ENCODE measurements at regions not wholly inside any gene's neighbourhood (a gene's known extent, or its start where the extent isn't known, plus 50 kb on each side); places are given as distances from the start of the nearest gene placed in this dataset.

GRCh38 chr5:133819977-133820471 is 148.4 kb downstream of the C5orf15 start:
- POLR2A ChIA-PET, result no interaction called here
- CTCF ChIA-PET, result interaction anchor here (1.3 to 1.9 kb wide), 3 partner anchors 9 to 65 kb away, joined by 3 to 6 read pairs (median 3); no protein-coding TSS in a partner anchor
- TF ChIP-seq CTCF (IDR thresholded peaks at IDR 0.05; ENCODE audit: control extremely low read depth, extremely low read depth, low read depth, missing control alignments), result no peak
- DNase-seq (ENCODE audit: extremely low spot score), result no peak

- TF ChIP-seq CTCF (IDR thresholded peaks at IDR 0.05; ENCODE audit: control extremely low read depth, extremely low read depth, low read depth, missing control alignments), result no peak
- ChIA-PET POLR2A (no interaction called here), CTCF (interaction anchor here (1.3 kb wide), 1 partner anchor 25 kb away, joined by 4 read pairs; no protein-coding TSS in a partner anchor)
- DNase-seq (ENCODE audit: extremely low spot score), result no peak
These were observed 149.4 kb downstream of the C5orf15 start for GRCh38 chr5:133818869-133819600.

- DNase-seq (ENCODE audit: extremely low spot score), result no peak
- ChIA-PET CTCF (interaction anchor here (1.3 kb wide), 1 partner anchor 24 kb away, joined by 4 read pairs; no protein-coding TSS in a partner anchor), POLR2A (no interaction called here)
- TF ChIP-seq CTCF (IDR thresholded peaks at IDR 0.05; ENCODE audit: control extremely low read depth, extremely low read depth, low read depth, missing control alignments), result no peak
These were observed 150.4 kb downstream of the C5orf15 start for GRCh38 chr5:133818031-133818431.

- DNase-seq (ENCODE audit: extremely low spot score), result no peak
- POLR2A ChIA-PET, result no interaction called here
- TF ChIP-seq CTCF (IDR thresholded peaks at IDR 0.05; ENCODE audit: control extremely low read depth, extremely low read depth, low read depth, missing control alignments), result no peak
- CTCF ChIA-PET, result interaction anchor here (1.4 kb wide), 1 partner anchor 52 kb away, joined by 5 read pairs; no protein-coding TSS in a partner anchor
These were observed 151.0 kb downstream of the C5orf15 start for GRCh38 chr5:133817456-133817855.

GRCh38 chr5:133816791-133817190 is 151.6 kb downstream of the C5orf15 start:
- TF ChIP-seq CTCF (IDR thresholded peaks at IDR 0.05; ENCODE audit: control extremely low read depth, extremely low read depth, low read depth, missing control alignments), result no peak
- no peak for DNase-seq (ENCODE audit: extremely low spot score)
- ChIA-PET POLR2A (no interaction called here), CTCF (interaction anchor here (1.0 to 1.4 kb wide), 2 partner anchors 15 to 53 kb away, joined by 3 to 5 read pairs; no protein-coding TSS in a partner anchor)

GRCh38 chr5:133814152-133814551 is 154.3 kb downstream of the C5orf15 start:
- ChIA-PET CTCF (no interaction called here), POLR2A (no interaction called here)
- no peak for TF ChIP-seq CTCF (IDR thresholded peaks at IDR 0.05; ENCODE audit: control extremely low read depth, extremely low read depth, low read depth, missing control alignments)
- DNase-seq (ENCODE audit: extremely low spot score), result no peak
